ENCODE measurements at regions not wholly inside any gene's neighbourhood (a gene's known extent, or its start where the extent isn't known, plus 50 kb on each side); places are given as distances from the start of the nearest gene placed in this dataset.
"Not testable (repeated sequence)": the region's sequence is repeated elsewhere in the genome, so short reads cannot be mapped to it uniquely, and the experiment has no call there.

- not testable (repeated sequence) for H3K27ac Mint-ChIP-seq, H3K4me1 Mint-ChIP-seq, H3K27me3 Mint-ChIP-seq, H3K4me3 Mint-ChIP-seq, ATAC-seq, DNase-seq
- peaks cover 3 to 14% of the 10 kb centered on the region in 2 donors for H3K9me3 Mint-ChIP-seq
These were observed 622.6 kb downstream of the IPMK start for GRCh38 chr10:57645108-57645507.

DNA sequence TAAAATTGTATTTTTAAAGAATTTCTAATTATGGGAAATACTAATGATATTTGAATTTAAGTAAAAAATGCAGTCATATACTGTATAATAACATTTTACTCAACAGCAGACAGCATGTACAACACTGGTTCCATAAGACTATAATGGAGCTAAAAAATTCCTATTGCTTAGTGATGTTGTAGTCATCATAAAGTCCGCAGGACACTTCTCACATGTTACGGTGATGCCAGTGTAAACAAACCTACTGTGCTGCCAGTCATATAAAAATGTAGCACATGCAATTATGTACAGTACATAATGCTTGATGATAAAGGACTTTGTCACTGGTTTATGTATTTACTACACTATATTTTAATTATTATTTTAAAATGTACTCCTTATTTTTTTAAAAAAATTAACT is 629.3 kb downstream of the IPMK start:
- Mint-ChIP-seq H3K4me1 (no peaks in the 10 kb centered on the region), H3K27me3 (no peaks in the 10 kb centered on the region), H3K9me3 (peaks cover 0 to 2% of the 10 kb centered on the region in 2 donors), H3K27ac (no peak overlapping the region), H3K4me3 (no peak overlapping the region)
- DNase-seq (no peak), ATAC-seq (no peak)

DNA sequence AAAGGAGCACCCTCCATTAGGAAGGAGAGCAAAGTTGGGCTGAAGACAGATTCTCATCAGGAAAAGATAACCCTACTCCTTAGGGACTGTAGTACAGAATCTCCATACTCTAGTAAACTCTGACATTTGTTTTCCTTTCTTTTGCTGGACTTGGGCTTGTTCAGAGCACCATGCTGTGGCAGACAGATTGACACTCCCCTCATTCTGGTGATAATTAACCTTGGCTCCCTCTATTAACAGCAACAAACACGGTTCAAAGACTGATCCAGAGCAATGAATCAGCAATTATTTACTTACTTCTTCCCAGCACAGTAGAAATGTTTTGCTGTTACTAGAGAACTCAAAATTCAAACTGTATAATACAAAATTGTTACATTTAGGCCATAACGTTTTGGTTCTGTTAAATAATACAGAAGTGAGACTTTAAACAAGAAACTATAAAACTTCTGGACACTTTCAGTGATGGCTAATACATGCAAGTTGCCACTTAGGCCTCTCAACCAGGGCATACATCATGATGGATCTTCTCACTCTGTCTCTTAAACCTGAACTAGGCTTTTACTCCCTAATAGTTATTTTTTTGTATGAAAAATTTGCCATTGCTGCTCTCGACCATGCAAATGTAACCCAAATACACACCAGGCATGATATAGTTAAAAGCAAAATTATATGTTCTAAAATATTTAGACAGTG is 639.0 kb downstream of the IPMK start:
- no peaks in the 10 kb centered on the region for H3K27me3 Mint-ChIP-seq
- H3K4me1 Mint-ChIP-seq, result no peaks in the 10 kb centered on the region
- H3K4me3 Mint-ChIP-seq, result no peak overlapping the region
- peaks cover 3 to 14% of the 10 kb centered on the region in 2 donors for H3K9me3 Mint-ChIP-seq
- no peak overlapping the region for H3K27ac Mint-ChIP-seq
- ATAC-seq (no peak), DNase-seq (no peak)

DNA sequence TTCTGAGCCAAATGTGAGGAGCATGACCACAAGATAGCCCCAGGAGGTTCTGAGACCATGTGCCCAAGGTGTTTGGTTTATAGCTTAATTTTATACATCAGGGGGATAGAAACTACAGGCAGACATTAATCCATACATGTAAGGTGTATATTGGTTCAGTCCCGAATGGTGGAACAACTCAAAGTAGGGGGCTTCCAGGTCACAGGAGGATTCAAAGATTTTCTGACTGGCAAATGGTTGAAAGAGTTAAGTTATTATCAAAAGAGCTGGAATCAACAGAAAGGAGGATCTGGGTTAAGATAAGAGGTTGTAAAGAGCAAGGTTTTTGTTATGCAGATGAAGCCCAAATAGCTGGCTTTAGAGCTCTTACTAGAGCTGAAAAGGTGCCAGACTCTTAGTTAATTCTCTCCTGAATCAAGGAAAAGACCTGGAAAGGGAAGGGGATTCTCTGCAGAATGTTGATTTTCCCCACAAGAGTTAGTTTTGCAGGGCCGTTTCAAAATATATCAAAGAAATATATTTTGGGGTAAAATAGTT is 640.0 kb downstream of the IPMK start:
- H3K27ac Mint-ChIP-seq, result no peak overlapping the region
- H3K4me3 Mint-ChIP-seq, result no peak overlapping the region
- H3K27me3 Mint-ChIP-seq, result no peaks in the 10 kb centered on the region
- DNase-seq (no peak), ATAC-seq (no peak)
- H3K9me3 Mint-ChIP-seq, result peaks cover 3 to 5% of the 10 kb centered on the region in 2 donors
- H3K4me1 Mint-ChIP-seq, result no peaks in the 10 kb centered on the region

DNA sequence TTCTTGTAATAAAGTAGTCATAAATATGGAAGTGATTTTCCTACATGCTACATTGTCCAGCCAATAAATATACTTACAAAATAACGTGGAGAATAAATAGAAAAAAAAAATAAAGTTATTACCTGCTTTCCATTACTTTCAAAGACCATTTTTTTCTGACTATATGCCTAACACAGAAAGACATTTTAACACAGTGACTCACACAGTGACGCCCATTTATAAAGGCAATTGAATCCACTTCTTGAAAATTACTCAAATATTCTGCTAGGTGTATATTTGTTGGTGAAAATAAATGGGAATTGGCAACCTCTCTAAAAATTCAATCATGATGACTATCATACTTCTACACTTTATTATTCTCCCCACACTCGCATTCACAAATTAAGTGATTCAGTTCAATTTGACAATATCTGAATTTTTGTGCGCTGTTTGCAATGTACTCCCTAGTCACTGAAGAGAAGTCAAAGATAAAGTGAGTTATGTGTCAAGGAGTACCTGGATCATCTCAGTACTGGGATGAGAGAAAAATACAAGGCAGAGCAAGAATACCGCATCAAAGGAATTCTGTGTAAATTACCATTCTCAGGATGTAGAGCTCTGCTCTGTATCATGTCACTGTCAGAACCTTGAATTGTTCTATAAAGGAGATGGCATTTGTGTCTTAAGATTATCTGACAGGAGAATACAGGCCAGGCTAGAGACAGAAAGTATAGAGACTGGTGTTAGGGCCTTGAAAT is 642.7 kb downstream of the IPMK start:
- no peak overlapping the region for H3K27ac Mint-ChIP-seq
- H3K4me3 Mint-ChIP-seq, result no peak overlapping the region
- no peaks in the 10 kb centered on the region for H3K4me1 Mint-ChIP-seq
- H3K9me3 Mint-ChIP-seq, result peaks cover 0 to 3% of the 10 kb centered on the region in 2 donors
- DNase-seq, result no peak
- no peak for ATAC-seq
- H3K27me3 Mint-ChIP-seq, result no peaks in the 10 kb centered on the region

GRCh38 chr10:57624066-57624465 is 643.6 kb downstream of the IPMK start:
- Mint-ChIP-seq H3K4me1 (no peaks in the 10 kb centered on the region), H3K9me3 (peaks cover 0 to 3% of the 10 kb centered on the region in 2 donors), H3K27ac (no peak overlapping the region), H3K4me3 (no peak overlapping the region), H3K27me3 (no peaks in the 10 kb centered on the region)
- ATAC-seq (no peak), DNase-seq (no peak)

DNA sequence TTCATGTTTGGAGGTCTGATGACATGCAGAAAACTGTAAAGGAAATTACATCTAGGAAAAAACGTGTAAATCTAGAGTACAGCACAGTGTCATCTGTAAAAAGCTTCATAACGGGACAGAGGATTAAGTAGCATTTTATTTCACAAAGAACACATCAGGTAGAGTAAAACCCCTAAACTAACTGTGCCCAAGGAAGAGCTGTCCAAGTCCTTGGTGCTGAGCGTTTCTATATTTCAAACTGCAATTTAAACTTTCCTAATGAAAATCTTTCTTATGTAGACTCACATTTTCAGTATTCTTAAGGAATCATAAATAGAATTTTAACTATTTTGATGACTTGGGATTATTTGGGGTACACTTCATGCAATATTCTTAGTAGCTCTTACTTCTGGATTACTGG is 646.2 kb downstream of the IPMK start:
- no peaks in the 10 kb centered on the region for H3K4me1 Mint-ChIP-seq
- ATAC-seq, result no peak
- peaks cover 0 to 3% of the 10 kb centered on the region in 2 donors for H3K9me3 Mint-ChIP-seq
- H3K4me3 Mint-ChIP-seq, result no peak overlapping the region
- no peaks in the 10 kb centered on the region for H3K27me3 Mint-ChIP-seq
- no peak for DNase-seq
- no peak overlapping the region for H3K27ac Mint-ChIP-seq

- no peaks in the 10 kb centered on the region for H3K4me1 Mint-ChIP-seq
- H3K9me3 Mint-ChIP-seq, result peaks cover 5 to 10% of the 10 kb centered on the region in 2 donors
- DNase-seq (no peak), ATAC-seq (no peak)
- H3K27me3 Mint-ChIP-seq, result no peaks in the 10 kb centered on the region
- no peak overlapping the region for H3K4me3 Mint-ChIP-seq
- no peak overlapping the region for H3K27ac Mint-ChIP-seq
These were observed 661.7 kb downstream of the IPMK start for GRCh38 chr10:57605948-57606485.

DNA sequence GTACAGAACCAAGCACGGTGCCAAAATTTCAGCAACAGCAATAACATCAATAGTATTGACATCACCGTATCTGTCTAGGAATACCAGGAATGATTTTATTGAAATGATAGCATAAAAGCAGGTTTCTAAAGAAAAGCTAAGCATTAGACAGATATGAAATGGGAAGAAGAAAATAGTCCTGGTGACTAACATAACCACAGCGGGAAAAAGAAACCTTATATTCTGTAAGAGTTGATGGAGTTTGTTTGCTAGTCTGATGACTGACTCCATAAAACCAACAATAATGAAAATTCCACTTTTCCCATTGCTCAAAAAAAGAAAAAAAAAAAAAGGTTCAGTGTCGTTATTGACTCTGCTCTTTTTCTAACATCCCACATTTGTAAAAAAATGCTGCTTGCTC is 668.3 kb downstream of the IPMK start:
- DNase-seq, result no peak
- no peak overlapping the region for H3K27ac Mint-ChIP-seq

DNA sequence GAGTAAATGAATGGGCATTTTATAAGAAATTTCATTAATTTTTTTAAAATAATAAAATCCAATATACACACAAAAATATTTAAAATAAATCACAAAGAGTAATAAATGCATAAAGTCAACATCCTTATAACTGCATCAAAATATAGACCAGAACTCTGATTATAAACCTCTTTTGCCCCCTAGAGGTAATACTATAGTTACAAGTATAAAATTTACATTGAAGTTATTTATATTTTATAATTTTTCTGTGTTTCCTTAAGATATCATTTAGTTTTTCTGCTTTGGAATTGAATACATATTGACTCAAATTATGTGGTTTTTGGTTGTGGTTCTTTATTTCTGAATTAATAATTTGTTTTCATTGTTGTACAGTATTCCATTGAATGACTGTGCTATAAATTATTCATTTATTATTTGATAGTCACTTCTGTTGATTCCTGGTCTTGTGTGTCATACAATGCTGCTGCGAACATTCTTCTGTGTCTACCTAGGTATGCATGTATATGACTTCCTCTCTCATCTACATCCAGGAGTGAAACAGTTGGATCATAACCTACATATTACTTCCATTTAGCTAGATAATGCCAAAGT is 673.6 kb downstream of the IPMK start:
- Mint-ChIP-seq H3K9me3 (no peaks in the 10 kb centered on the region), H3K27ac (no peak overlapping the region), H3K4me1 (no peaks in the 10 kb centered on the region), H3K27me3 (no peaks in the 10 kb centered on the region), H3K4me3 (no peak overlapping the region)
- ATAC-seq (no peak), DNase-seq (no peak)

More for the DNA sequence above, 668.3 kb downstream of the IPMK start:
- H3K27me3 Mint-ChIP-seq, result no peaks in the 10 kb centered on the region
- no peak overlapping the region for H3K4me3 Mint-ChIP-seq
- ATAC-seq, result no peak
- no peaks in the 10 kb centered on the region for H3K4me1 Mint-ChIP-seq
- no peaks in the 10 kb centered on the region for H3K9me3 Mint-ChIP-seq

DNA sequence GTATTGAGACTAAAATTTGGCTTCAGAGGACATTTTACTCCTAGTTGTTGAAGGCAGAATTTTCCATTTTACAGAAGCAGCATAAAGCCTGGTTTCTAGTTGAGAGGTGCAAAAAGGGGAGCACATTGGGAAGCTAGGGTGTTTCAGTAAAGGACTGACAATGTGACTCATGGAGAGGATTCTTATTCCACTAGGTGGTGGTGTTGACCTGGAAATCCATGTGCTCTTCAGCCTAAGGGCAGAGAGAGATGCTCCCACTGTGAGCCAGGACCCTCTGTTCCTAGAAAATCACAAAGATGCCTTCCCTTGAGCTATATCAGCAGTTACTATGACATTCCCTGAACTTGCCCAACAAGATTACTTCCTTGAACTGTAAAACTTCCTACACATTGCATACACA is 687.8 kb downstream of the IPMK start:
- no peaks in the 10 kb centered on the region for H3K27me3 Mint-ChIP-seq
- H3K27ac Mint-ChIP-seq, result no peak overlapping the region
- no peak for ATAC-seq
- H3K4me1 Mint-ChIP-seq, result no peaks in the 10 kb centered on the region
- no peak for DNase-seq
- no peak overlapping the region for H3K4me3 Mint-ChIP-seq
- peaks cover 6 to 12% of the 10 kb centered on the region in 2 donors for H3K9me3 Mint-ChIP-seq

- DNase-seq (no peak), ATAC-seq (no peak)
- H3K27me3 Mint-ChIP-seq, result no peaks in the 10 kb centered on the region
- no peaks in the 10 kb centered on the region for H3K4me1 Mint-ChIP-seq
- no peak overlapping the region for H3K4me3 Mint-ChIP-seq
- no peaks in the 10 kb centered on the region for H3K9me3 Mint-ChIP-seq
- H3K27ac Mint-ChIP-seq, result no peak overlapping the region
These were observed 705.5 kb downstream of the IPMK start for GRCh38 chr10:57562211-57562610.

DNA sequence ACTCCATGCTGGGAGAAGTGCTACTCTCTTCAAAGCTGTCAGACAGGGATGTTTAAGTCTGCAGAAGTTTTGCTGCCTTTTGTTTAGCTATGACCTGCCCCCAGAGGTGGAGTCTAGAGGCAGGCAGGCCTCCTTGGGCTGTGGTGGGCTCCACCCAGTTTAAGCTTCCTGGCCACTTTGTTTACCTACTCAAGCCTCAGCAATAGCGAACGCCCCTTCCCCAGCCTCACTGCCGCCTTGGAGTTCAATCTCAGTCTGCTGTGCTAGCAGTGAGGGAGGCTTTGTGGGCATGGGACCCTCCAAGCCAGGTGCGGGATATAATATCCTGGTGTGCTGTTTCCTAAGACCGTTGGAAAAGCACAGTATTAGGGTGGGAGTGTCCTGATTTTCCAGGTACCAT is 715.9 kb downstream of the IPMK start:
- not testable (repeated sequence) for ATAC-seq, DNase-seq, H3K9me3 Mint-ChIP-seq, H3K4me1 Mint-ChIP-seq, H3K27me3 Mint-ChIP-seq, H3K27ac Mint-ChIP-seq, H3K4me3 Mint-ChIP-seq

DNA sequence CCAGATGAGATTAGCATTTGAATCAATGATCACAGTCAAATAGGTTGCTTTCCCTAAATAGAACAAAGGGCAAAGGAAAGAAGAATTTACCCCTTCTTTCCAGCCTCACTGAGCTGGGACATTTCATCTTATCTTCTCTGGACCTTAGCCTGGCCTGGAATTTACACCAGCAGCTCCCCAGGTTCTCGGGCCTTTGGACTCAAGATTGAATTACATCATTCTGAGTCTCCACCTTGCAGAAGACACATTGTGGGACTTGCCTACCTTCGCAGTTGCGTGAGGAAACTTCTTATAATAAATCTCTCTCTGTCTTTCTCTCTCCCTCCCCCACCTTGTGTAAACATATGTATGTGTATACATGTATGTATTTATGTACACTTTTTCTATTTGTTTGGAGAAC is 732.4 kb downstream of the IPMK start:
- DNase-seq (no peak), ATAC-seq (no peak)
- H3K4me1 Mint-ChIP-seq, result no peaks in the 10 kb centered on the region
- no peaks in the 10 kb centered on the region for H3K9me3 Mint-ChIP-seq
- no peak overlapping the region for H3K27ac Mint-ChIP-seq
- H3K4me3 Mint-ChIP-seq, result no peak overlapping the region
- no peaks in the 10 kb centered on the region for H3K27me3 Mint-ChIP-seq

GRCh38 chr10:57513637-57514036 is 754.1 kb downstream of the IPMK start:
- DNase-seq (no peak), ATAC-seq (no peak)
- Mint-ChIP-seq H3K27me3 (no peaks in the 10 kb centered on the region), H3K9me3 (peaks cover 8 to 10% of the 10 kb centered on the region in 2 donors), H3K4me1 (no peaks in the 10 kb centered on the region), H3K27ac (no peak overlapping the region), H3K4me3 (no peak overlapping the region)

- H3K9me3 Mint-ChIP-seq, result peaks cover 6 to 14% of the 10 kb centered on the region in 2 donors
- H3K27me3 Mint-ChIP-seq, result no peaks in the 10 kb centered on the region
- no peaks in the 10 kb centered on the region for H3K4me1 Mint-ChIP-seq
- H3K27ac Mint-ChIP-seq, result no peak overlapping the region
- ATAC-seq (no peak), DNase-seq (no peak)
- no peak overlapping the region for H3K4me3 Mint-ChIP-seq
These were observed 759.9 kb downstream of the IPMK start for GRCh38 chr10:57507788-57508187.
